GM18907 (cell line): ENCODE measurements at regions not wholly inside any gene's neighbourhood (a gene's known extent, or its start where the extent isn't known, plus 50 kb on each side); places are given as distances from the start of the nearest gene placed in this dataset.

Source experiments
- ATAC-seq: cut with Tn5 transposase; IDR thresholded peaks from one replicate; pipeline ENCODE4 v1.9.1; 2021; ENCODE audit warnings: mild to moderate bottlenecking, moderate library complexity; ENCODE audit not compliant: unreplicated experiment

GRCh38 chr15:69782809-69783208 lies 314.9 kb downstream of the TLE3 start:
- no peak for ATAC-seq

- ATAC-seq: no peak
Observed at GRCh38 chr15:69783211-69783610, 314.5 kb downstream of the TLE3 start.

GRCh38 chr15:69784798-69785566 lies 312.7 kb downstream of the TLE3 start:
- ATAC-seq: no peak

- ATAC-seq: no peak
Observed at GRCh38 chr15:69786136-69786701, 311.5 kb downstream of the TLE3 start.

- ATAC-seq: no peak
Observed at GRCh38 chr15:69787791-69788190, 309.9 kb downstream of the TLE3 start.

- ATAC-seq: no peak
Observed at GRCh38 chr15:69789648-69790393, 307.9 kb downstream of the TLE3 start.

GRCh38 chr15:69790632-69791031 lies 307.1 kb downstream of the TLE3 start:
- no peak for ATAC-seq

- ATAC-seq: no peak
Observed at GRCh38 chr15:69792823-69793222, 304.9 kb downstream of the TLE3 start.

GRCh38 chr15:69793431-69793780 lies 304.3 kb downstream of the TLE3 start:
- ATAC-seq: no peak

- no peak for ATAC-seq
Observed at GRCh38 chr15:69793781-69794451, 303.8 kb downstream of the TLE3 start.

- no peak for ATAC-seq
Observed at GRCh38 chr15:69794645-69795469, 302.9 kb downstream of the TLE3 start.

- no peak for ATAC-seq
Observed at GRCh38 chr15:69795601-69796000, 302.1 kb downstream of the TLE3 start.

- no peak for ATAC-seq
Observed at GRCh38 chr15:69797051-69797595, 300.6 kb downstream of the TLE3 start.

- ATAC-seq: no peak
Observed at GRCh38 chr15:69797615-69798014, 300.1 kb downstream of the TLE3 start.

- no peak for ATAC-seq
Observed at GRCh38 chr15:69798481-69799250, 299.1 kb downstream of the TLE3 start.

- ATAC-seq: no peak
Observed at GRCh38 chr15:69801144-69801543, 296.6 kb downstream of the TLE3 start.

GRCh38 chr15:69802432-69802831 lies 295.3 kb downstream of the TLE3 start:
- no peak for ATAC-seq

GRCh38 chr15:69804786-69805185 lies 292.9 kb downstream of the TLE3 start:
- ATAC-seq: no peak

- no peak for ATAC-seq
Observed at GRCh38 chr15:69805248-69805953, 292.3 kb downstream of the TLE3 start.
